GM12878 (cell line): ENCODE measurements at regions not wholly inside any gene's neighbourhood (a gene's known extent, or its start where the extent isn't known, plus 50 kb on each side); places are given as distances from the start of the nearest gene placed in this dataset.

Experiments
- ATAC-seq: fragments of 200-7000 bp; cut with Tn5 transposase; 3 replicates; pipeline ENCODE4 v1.9.1; 2020; ENCODE audit warnings: mild to moderate bottlenecking, moderate library complexity
- BruUV-seq: library from RNA; stranded (reverse); fragments of 400-500 nt; replicated peaks from 2 replicates; lab custom pipeline; 2021; lab: Mats Ljungman, UMichigan
- CTCF ChIA-PET: fragments of 300-600 bp; sonication (Branson Sonifier 250); formaldehyde crosslinking; extraction: SDS; loops from one replicate; lab custom pipeline; 2021; ENCODE audit warnings: inconsistent platforms; lab: Yijun Ruan, JAX
- POLR2A ChIA-PET: fragments of 350-600 bp; formaldehyde crosslinking; extraction: SDS; loops from one replicate; lab custom pipeline; 2021; ENCODE audit warnings: inconsistent platforms; lab: Charles Lee
- RAD21 ChIA-PET: fragments of 300-600 bp; sonication (Branson Sonifier 250); formaldehyde crosslinking; loops from one replicate; lab custom pipeline; 2023; ENCODE audit warnings: antibody characterized with exemption; ENCODE audit not compliant: unreplicated experiment; lab: Charles Lee
- SMC1A ChIA-PET: fragments of 300-600 bp; sonication (Branson Sonifier 250); formaldehyde crosslinking; loops from one replicate; lab custom pipeline; 2023; ENCODE audit not compliant: unreplicated experiment, uncharacterized antibody; lab: Charles Lee
- DNase-seq: peaks from one replicate; pipeline ENCODE4 v3.0.0-alpha.2; 2011; ENCODE audit warnings: low read depth, low spot score
- FAIRE-seq: peaks from 3 replicates; lab custom pipeline; 2011; peaks lifted over from hg19 to GRCh38; lab: Jason Lieb, UNC
- H2AFZ ChIP-seq: 2 replicates; pipeline ENCODE4 v1.6.0; 2011; ENCODE audit warnings: low read depth, low read length, control low read depth; ENCODE audit not compliant: control insufficient read depth
- H3K27ac ChIP-seq: 2 replicates; pipeline ENCODE4 v1.5.1; 2011; ENCODE audit warnings: control low read depth; ENCODE audit not compliant: control insufficient read depth, insufficient read depth
- H3K27me3 ChIP-seq, 2 experiments: replicated peaks in 1 of 2; 2 replicates each; pipeline versions ENCODE4 v1.6.0 to v1.6.1; 2011; ENCODE audit warnings: low read length in 1 of 2; ENCODE audit not compliant: control insufficient read depth in 2 of 2, insufficient read depth in 2 of 2
- H3K36me3 ChIP-seq, 2 experiments: 2 replicates each; pipeline ENCODE4 v1.5.1; 2011; ENCODE audit warnings: low read length in 1 of 2; ENCODE audit not compliant: control insufficient read depth in 2 of 2, insufficient read depth in 2 of 2
- H3K4me1 ChIP-seq: 2 replicates; pipeline ENCODE4 v1.6.1; 2011; ENCODE audit warnings: mild to moderate bottlenecking, low read length, moderate library complexity, mixed read lengths; ENCODE audit not compliant: control insufficient read depth, insufficient read depth
- H3K4me2 ChIP-seq: 2 replicates; pipeline ENCODE4 v1.6.0; 2011; ENCODE audit warnings: control low read depth; ENCODE audit not compliant: control insufficient read depth, insufficient read depth
- H3K4me3 ChIP-seq: fragments of 200-600 bp; sonication (generic); 2 replicates; pipeline ENCODE4 v1.5.1; 2016
- H3K79me2 ChIP-seq: 2 replicates; pipeline ENCODE4 v1.6.0; 2011; ENCODE audit warnings: low read length; ENCODE audit not compliant: control insufficient read depth, insufficient read depth
- H3K9ac ChIP-seq: 2 replicates; pipeline ENCODE4 v1.8.0; 2011; ENCODE audit warnings: low read length, control low read depth, mixed read lengths; ENCODE audit not compliant: control insufficient read depth, insufficient read depth
- H3K9me3 ChIP-seq: replicated peaks from 3 replicates; pipeline ENCODE4 v1.5.1; 2011; ENCODE audit warnings: mild to moderate bottlenecking, low read length; ENCODE audit not compliant: control insufficient read depth, insufficient read depth
- H4K20me1 ChIP-seq: 2 replicates; pipeline ENCODE4 v1.6.0; 2011; ENCODE audit not compliant: control insufficient read depth, insufficient read depth
- BCL3 ChIP-seq: IDR thresholded peaks from 2 replicates; pipeline ENCODE4 v1.6.1; 2011; ENCODE audit warnings: borderline replicate concordance, low read depth, mild to moderate bottlenecking, moderate library complexity, low read length; ENCODE audit not compliant: insufficient read depth, poor library complexity, severe bottlenecking
- BHLHE40 ChIP-seq, 2 experiments: fragments of 450-650 bp in 1 of 2; IDR thresholded peaks; 2 replicates each; pipeline ENCODE4 v1.6.1; 2011 to 2017; ENCODE audit warnings: low read depth in 2 of 2, borderline replicate concordance in 1 of 2, improper control_type of control experiment in 1 of 2, low read length in 1 of 2, mild to moderate bottlenecking in 1 of 2
- CREM ChIP-seq: IDR thresholded peaks from 2 replicates; pipeline ENCODE4 v1.6.1; 2014; ENCODE audit warnings: antibody characterized with exemption, low read depth
- ELK1 ChIP-seq: IDR thresholded peaks from 2 replicates; pipeline ENCODE4 v1.6.1; 2012; ENCODE audit warnings: low read depth, low read length, improper control_type of control experiment
- FOXM1 ChIP-seq: IDR thresholded peaks from 2 replicates; pipeline ENCODE4 v1.6.1; 2012; ENCODE audit warnings: low read depth, mild to moderate bottlenecking, inconsistent platforms, low read length, moderate library complexity
- IRF3 ChIP-seq: fragments of 450-650 bp; IDR thresholded peaks from 2 replicates; pipeline ENCODE4 v1.6.1; 2014; ENCODE audit warnings: mild to moderate bottlenecking
- KDM1A ChIP-seq: fragments of 200-600 bp; sonication (generic); IDR thresholded peaks from 2 replicates; pipeline ENCODE4 v1.6.1; 2016; ENCODE audit warnings: borderline replicate concordance
- NFYA ChIP-seq: IDR thresholded peaks from 2 replicates; pipeline ENCODE4 v1.6.1; 2011; ENCODE audit warnings: low read depth, mild to moderate bottlenecking, low read length, improper control_type of control experiment, borderline replicate concordance
- NFYB ChIP-seq: IDR thresholded peaks from 2 replicates; pipeline ENCODE4 v1.6.1; 2011; ENCODE audit warnings: low read depth, mild to moderate bottlenecking, low read length, improper control_type of control experiment, moderate library complexity; ENCODE audit not compliant: insufficient read depth
- NR2C2 ChIP-seq: IDR thresholded peaks from 2 replicates; pipeline ENCODE4 v1.6.1; 2011; ENCODE audit warnings: borderline replicate concordance, low read depth; ENCODE audit not compliant: control insufficient read depth, insufficient read length
- POLR2A ChIP-seq: IDR thresholded peaks from 2 replicates; pipeline ENCODE4 v1.6.1; 2011; ENCODE audit warnings: low read depth, mild to moderate bottlenecking, low read length
- RUNX3 ChIP-seq: IDR thresholded peaks from 2 replicates; pipeline ENCODE4 v1.6.1; 2012; ENCODE audit warnings: low read length, inconsistent platforms
- TCF3 ChIP-seq: IDR thresholded peaks from 2 replicates; pipeline ENCODE4 v1.6.1; 2012; ENCODE audit warnings: low read depth, mild to moderate bottlenecking, low read length, borderline replicate concordance; ENCODE audit not compliant: insufficient read depth
- ZNF24 ChIP-seq: fragments of 450-650 bp; IDR thresholded peaks from 2 replicates; pipeline ENCODE4 v1.6.1; 2017; ENCODE audit warnings: antibody characterized with exemption, mild to moderate bottlenecking
- WGBS: methylation state at CpG from one replicate; pipeline ENCODE4 v1.1.6; 2016; ENCODE audit warnings: low lambda C conversion rate; ENCODE audit not compliant: insufficient replicate concordance, insufficient coverage; ENCODE audit errors: missing lambda C conversion rate; 5-methylcytosine and 5-hydroxymethylcytosine counted together
- in situ Hi-C: fragments of 300-500 bp; cut with MboI; formaldehyde crosslinking; loops from 9 replicates; pipeline ENCODE4 v1.14.3; 2018; ENCODE audit warnings: mixed read lengths
- intact Hi-C: fragments of 100-400 bp; cut with micrococcal nuclease; formaldehyde crosslinking; loops from one replicate; pipeline ENCODE4 v1.14.2; 2022; ENCODE audit not compliant: unreplicated experiment
- TF ChIP-seq, protein P1 (sequence below): IDR thresholded peaks from 2 replicates; pipeline ENCODE4 v1.6.1; 2012; ENCODE audit warnings: low read depth, low read length, improper control_type of control experiment

DNA sequence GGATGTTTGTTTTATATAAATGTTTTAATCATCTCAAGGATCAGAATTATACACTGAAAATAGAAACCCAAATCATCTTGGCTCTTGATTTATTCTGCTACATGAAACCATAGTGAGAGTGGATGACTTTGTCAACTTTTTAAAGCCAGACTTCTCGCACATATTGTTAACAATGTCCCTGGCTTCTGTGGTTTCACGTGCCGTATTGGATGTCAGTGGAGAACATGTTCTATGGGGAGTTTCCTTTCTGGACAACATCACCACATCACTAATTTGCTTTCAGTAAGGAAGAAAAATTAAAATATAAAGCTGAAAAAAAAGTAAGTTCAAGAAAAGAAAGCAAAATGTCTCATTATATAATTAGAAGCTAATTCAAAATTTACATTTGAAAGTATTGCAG lies 297.1 kb upstream of the MME start:
- WGBS, result 3% methylated on average over 3 of the region's 3 CpGs
- DNase-seq, result no peak
- ChIA-PET RAD21 (no interaction called here), SMC1A (no interaction called here), CTCF (no interaction called here), POLR2A (no interaction called here)
- H4K20me1 ChIP-seq, result no peaks in the 10 kb centered on the region
- ATAC-seq, result no peak
- FAIRE-seq, result no peak
- intact Hi-C loops (no loop called here), in situ Hi-C loops (no loop called here)
- H2AFZ ChIP-seq, result no peak overlapping the region
- H3K79me2 ChIP-seq, result no peaks in the 10 kb centered on the region
- H3K36me3 ChIP-seq, result no peaks in the 10 kb centered on the region
- no peaks in the 10 kb centered on the region for H3K9me3 ChIP-seq
- H3K4me3 ChIP-seq, result no peak overlapping the region
- BruUV-seq, result no TSS peak
- no peak overlapping the region for H3K9ac ChIP-seq
- no peaks in the 10 kb centered on the region for H3K4me1 ChIP-seq
- H3K27me3 ChIP-seq, result no peaks in the 10 kb centered on the region
- H3K4me2 ChIP-seq, result no peak overlapping the region
- no peak overlapping the region for H3K27ac ChIP-seq
- TF ChIP-seq ELK1 (no peak), FOXM1 (no peak), NFYA (no peak), ZNF24 (no peak), TCF3 (no peak), RUNX3 (no peak), CREM (no peak), POLR2A (no peak)

- ATAC-seq, result no peak
- BruUV-seq, result no TSS peak
- intact Hi-C loops, result no loop called here
Measured at GRCh38 chr3:154782151-154782550, 298.0 kb upstream of the MME start.

More at GRCh38 chr3:154782151-154782550, 298.0 kb upstream of the MME start:
- Histone ChIP-seq H3K27me3 (no peaks in the 10 kb centered on the region), H3K36me3 (no peaks in the 10 kb centered on the region), H3K9ac (no peak overlapping the region), H3K9me3 (no peaks in the 10 kb centered on the region), H2AFZ (no peak overlapping the region), H3K4me1 (no peaks in the 10 kb centered on the region), H4K20me1 (no peaks in the 10 kb centered on the region), H3K4me3 (no peak overlapping the region), H3K79me2 (no peaks in the 10 kb centered on the region), H3K27ac (no peak overlapping the region), H3K4me2 (no peak overlapping the region)
- ChIA-PET SMC1A (interaction anchor here (1.1 kb wide), 1 partner anchor 14 kb away, joined by 5 read pairs; no protein-coding TSS in a partner anchor), RAD21 (no interaction called here), POLR2A (no interaction called here), CTCF (no interaction called here)
- no peak for TF ChIP-seq KDM1A
- TF ChIP-seq, protein P1, sequence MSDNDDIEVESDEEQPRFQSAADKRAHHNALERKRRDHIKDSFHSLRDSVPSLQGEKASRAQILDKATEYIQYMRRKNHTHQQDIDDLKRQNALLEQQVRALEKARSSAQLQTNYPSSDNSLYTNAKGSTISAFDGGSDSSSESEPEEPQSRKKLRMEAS, result no peak
- no peak for TF ChIP-seq NFYB
- no peak for TF ChIP-seq NR2C2
- TF ChIP-seq BHLHE40 (IDR thresholded peaks at IDR 0.05; ENCODE audit: borderline replicate concordance in 1 of 2, low read depth in 2 of 2, low read length in 1 of 2), result no peak
- no peak for TF ChIP-seq IRF3
- TF ChIP-seq BCL3, result no peak
- 43% methylated on average over 2 of the region's 2 CpGs for WGBS
- in situ Hi-C loops, result no loop called here
- FAIRE-seq (no peak), DNase-seq (no peak)
